MM.1S (cell line): ENCODE measurements at regions not wholly inside any gene's neighbourhood (a gene's known extent, or its start where the extent isn't known, plus 50 kb on each side); places are given as distances from the start of the nearest gene placed in this dataset.

ENCODE experiments used
- DNase-seq: peaks from one replicate; pipeline ENCODE4 v3.0.0-alpha.2; 2015
- H2AFZ ChIP-seq: fragments of 300-600 bp; sonication (generic); 2 replicates; pipeline ENCODE4 v1.6.0; 2016; ENCODE audit warnings: antibody characterized with exemption, low read length
- H3F3A ChIP-seq: fragments of 300-600 bp; sonication (generic); 2 replicates; pipeline ENCODE4 v1.6.1; 2016; ENCODE audit warnings: mild to moderate bottlenecking, antibody characterized with exemption, low read length, moderate library complexity, mixed read lengths; ENCODE audit not compliant: insufficient read depth
- H3K27ac ChIP-seq: fragments of 300-600 bp; sonication (generic); 2 replicates; pipeline ENCODE4 v1.5.1; 2016; ENCODE audit warnings: mild to moderate bottlenecking, low read length
- H3K27me3 ChIP-seq: fragments of 300-600 bp; sonication (generic); replicated peaks from 2 replicates; pipeline ENCODE4 v1.6.0; 2016; ENCODE audit warnings: low read length; ENCODE audit not compliant: insufficient read depth
- H3K36me3 ChIP-seq: fragments of 300-600 bp; sonication (generic); replicated peaks from 2 replicates; pipeline ENCODE4 v1.6.1; 2016; ENCODE audit warnings: mild to moderate bottlenecking, low read length, mixed read lengths; ENCODE audit not compliant: insufficient read depth
- H3K4me1 ChIP-seq: fragments of 300-600 bp; sonication (generic); 2 replicates; pipeline ENCODE4 v1.6.1; 2016; ENCODE audit warnings: low read length, mixed read lengths
- H3K4me2 ChIP-seq: fragments of 300-600 bp; sonication (generic); 2 replicates; pipeline ENCODE4 v1.6.0; 2016; ENCODE audit warnings: low read depth, low read length
- H3K4me3 ChIP-seq: fragments of 300-600 bp; sonication (generic); 2 replicates; pipeline ENCODE4 v1.5.1; 2016; ENCODE audit warnings: low read length, mixed read lengths
- H3K79me2 ChIP-seq: fragments of 300-600 bp; sonication (generic); 2 replicates; pipeline ENCODE4 v1.6.1; 2016; ENCODE audit warnings: mixed run types, low read length, mixed read lengths
- H3K9ac ChIP-seq: fragments of 300-600 bp; sonication (generic); 2 replicates; pipeline ENCODE4 v1.6.1; 2016; ENCODE audit warnings: low read length, mixed read lengths
- H3K9me2 ChIP-seq: fragments of 300-600 bp; sonication (generic); replicated peaks from 2 replicates; pipeline ENCODE4 v1.6.1; 2016; ENCODE audit warnings: mild to moderate bottlenecking, low read length, mixed read lengths; ENCODE audit not compliant: insufficient read depth
- H3K9me3 ChIP-seq: fragments of 300-600 bp; sonication (generic); replicated peaks from 2 replicates; pipeline ENCODE4 v1.6.1; 2016; ENCODE audit warnings: mild to moderate bottlenecking, low read length, mixed read lengths; ENCODE audit not compliant: insufficient read depth
- H4K20me1 ChIP-seq: fragments of 300-600 bp; sonication (generic); 2 replicates; pipeline ENCODE4 v1.6.1; 2016; ENCODE audit warnings: mild to moderate bottlenecking, low read length, moderate library complexity, mixed read lengths; ENCODE audit not compliant: insufficient read depth
- EZH2 ChIP-seq: fragments of 300-600 bp; sonication (generic); optimal IDR thresholded peaks from 2 replicates; pipeline ENCODE3; 2017; ENCODE audit warnings: low read depth, mild to moderate bottlenecking, antibody characterized with exemption, low read length, mixed read lengths
- EZH2phosphoT487 ChIP-seq: fragments of 300-600 bp; sonication (generic); IDR thresholded peaks from 2 replicates; pipeline ENCODE4 v1.6.1; 2018; ENCODE audit warnings: antibody characterized with exemption, low read length
- TF ChIP-seq, protein P1 (sequence below): fragments of 300-600 bp; sonication (generic); IDR thresholded peaks from 2 replicates; pipeline ENCODE4 v1.5.1; 2016; ENCODE audit warnings: antibody characterized with exemption, low read length, mixed read lengths

DNA sequence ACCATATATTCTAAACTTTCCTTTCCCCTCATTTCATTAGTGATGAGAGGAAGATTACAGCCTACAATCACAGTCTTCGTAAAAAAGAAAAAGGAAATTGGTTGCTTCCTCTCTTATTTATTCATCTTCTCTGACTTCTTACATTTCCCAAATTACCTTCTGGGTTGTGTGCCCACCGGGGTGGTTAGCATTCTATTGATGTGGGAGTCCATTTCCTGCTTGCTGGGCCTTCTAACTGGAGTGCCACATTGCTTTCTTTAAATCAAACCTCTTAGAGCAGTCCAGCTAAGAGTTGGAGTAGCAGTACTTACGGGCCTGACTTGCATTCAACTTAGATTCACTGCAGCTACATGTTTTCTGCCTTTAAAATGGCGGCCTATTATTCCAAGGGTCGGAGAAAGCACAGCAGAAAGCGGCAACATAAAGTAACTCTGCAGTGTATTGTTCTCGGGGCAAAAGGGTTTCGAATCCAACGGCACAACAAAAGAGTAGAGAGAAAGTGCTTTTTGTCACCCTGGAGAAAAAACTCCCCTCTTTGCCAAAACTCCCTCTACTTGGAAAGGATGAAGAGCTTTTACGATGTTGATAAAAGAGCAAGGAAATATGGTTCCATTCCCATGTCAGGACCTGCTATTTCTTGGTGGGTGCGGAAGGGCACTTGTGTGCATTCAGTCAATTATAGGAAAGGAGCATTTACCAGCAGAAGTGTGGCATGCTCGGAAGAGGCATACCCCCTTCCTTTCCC lies 110.6 kb upstream of the DLX2 start:
- Histone ChIP-seq H4K20me1 (no peaks in the 10 kb centered on the region), H3K4me3 (no peak overlapping the region), H3F3A (no peaks in the 10 kb centered on the region), H3K36me3 (no peaks in the 10 kb centered on the region), H3K4me2 (no peak overlapping the region), H3K9me3 (no peaks in the 10 kb centered on the region), H3K27ac (no peak overlapping the region), H3K79me2 (no peaks in the 10 kb centered on the region), H3K27me3 (no peaks in the 10 kb centered on the region), H2AFZ (no peak overlapping the region), H3K4me1 (peaks cover 8% of the 10 kb centered on the region), H3K9ac (no peak overlapping the region), H3K9me2 (no peaks in the 10 kb centered on the region)
- no peak for DNase-seq
- TF ChIP-seq EZH2 (no peak), EZH2phosphoT487 (no peak)
- TF ChIP-seq, protein P1, sequence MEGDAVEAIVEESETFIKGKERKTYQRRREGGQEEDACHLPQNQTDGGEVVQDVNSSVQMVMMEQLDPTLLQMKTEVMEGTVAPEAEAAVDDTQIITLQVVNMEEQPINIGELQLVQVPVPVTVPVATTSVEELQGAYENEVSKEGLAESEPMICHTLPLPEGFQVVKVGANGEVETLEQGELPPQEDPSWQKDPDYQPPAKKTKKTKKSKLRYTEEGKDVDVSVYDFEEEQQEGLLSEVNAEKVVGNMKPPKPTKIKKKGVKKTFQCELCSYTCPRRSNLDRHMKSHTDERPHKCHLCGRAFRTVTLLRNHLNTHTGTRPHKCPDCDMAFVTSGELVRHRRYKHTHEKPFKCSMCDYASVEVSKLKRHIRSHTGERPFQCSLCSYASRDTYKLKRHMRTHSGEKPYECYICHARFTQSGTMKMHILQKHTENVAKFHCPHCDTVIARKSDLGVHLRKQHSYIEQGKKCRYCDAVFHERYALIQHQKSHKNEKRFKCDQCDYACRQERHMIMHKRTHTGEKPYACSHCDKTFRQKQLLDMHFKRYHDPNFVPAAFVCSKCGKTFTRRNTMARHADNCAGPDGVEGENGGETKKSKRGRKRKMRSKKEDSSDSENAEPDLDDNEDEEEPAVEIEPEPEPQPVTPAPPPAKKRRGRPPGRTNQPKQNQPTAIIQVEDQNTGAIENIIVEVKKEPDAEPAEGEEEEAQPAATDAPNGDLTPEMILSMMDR: no peak

DNA sequence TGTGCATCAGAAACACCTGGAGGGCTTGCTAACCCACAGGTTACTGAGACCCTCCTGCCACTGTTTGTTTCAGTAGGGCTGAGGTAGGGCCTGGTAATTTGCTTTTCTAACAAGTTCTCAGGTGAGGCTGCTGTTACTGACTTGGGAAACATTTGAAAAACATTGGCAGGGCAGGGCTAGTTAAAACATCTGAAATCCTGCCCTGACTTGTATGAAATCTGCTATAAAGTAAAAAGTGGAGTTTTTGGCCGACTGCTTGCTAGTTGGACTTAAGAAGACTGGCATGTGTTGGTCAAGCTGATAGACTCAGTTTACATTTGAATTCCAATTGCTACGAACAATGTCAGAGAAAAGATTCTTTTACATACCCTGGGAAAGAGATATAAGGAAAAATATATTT lies 111.6 kb upstream of the DLX2 start:
- Histone ChIP-seq H3K4me3 (no peak overlapping the region), H4K20me1 (no peaks in the 10 kb centered on the region), H2AFZ (no peak overlapping the region), H3K9ac (no peak overlapping the region), H3K9me2 (no peaks in the 10 kb centered on the region), H3F3A (no peaks in the 10 kb centered on the region), H3K9me3 (no peaks in the 10 kb centered on the region), H3K27ac (no peak overlapping the region), H3K4me1 (no peaks in the 10 kb centered on the region), H3K27me3 (no peaks in the 10 kb centered on the region), H3K4me2 (no peak overlapping the region), H3K79me2 (no peaks in the 10 kb centered on the region), H3K36me3 (no peaks in the 10 kb centered on the region)
- TF ChIP-seq, protein P1: no peak
- TF ChIP-seq EZH2phosphoT487 (no peak), EZH2 (no peak)
- no peak for DNase-seq

DNA sequence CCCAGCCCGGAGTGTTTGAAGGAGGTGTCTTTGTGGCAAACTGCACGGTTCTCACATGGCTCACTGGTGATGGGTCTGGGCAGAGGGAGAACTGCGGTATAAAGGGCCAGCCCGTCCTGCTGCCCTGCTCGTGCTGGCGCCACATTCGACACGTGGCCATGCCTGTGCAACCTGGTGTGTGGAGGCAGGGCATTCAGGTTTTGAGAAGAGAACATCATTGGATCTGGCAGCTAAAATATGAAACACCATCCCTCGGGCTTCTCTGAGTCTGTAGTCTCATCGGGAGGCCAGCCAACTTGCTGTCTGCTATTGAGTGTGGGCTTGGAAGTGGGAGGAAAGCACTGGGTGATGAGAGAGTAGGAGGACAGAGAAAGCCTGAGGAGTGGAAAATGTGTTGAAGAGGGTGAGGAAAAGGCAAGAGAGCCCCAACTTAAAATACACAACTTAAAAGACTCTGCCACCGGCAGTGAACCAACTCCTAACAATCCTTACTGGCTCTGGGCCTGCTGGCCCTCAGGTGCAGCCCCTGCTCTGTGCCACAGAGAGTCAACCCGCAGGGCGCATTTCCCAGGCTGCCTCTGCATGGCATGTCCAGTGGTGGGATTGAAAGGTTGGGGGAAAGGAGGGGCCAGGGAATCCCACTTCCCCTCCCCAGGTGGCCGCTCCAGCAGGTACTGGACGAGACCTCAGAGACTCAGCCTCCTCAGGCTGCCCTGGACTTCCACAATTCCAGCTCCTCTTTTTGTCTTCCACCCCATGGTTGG lies 112.7 kb upstream of the DLX2 start:
- Histone ChIP-seq H3K4me2 (no peak overlapping the region), H3K4me1 (no peaks in the 10 kb centered on the region), H3K36me3 (no peaks in the 10 kb centered on the region), H3K9me3 (no peaks in the 10 kb centered on the region), H3F3A (no peaks in the 10 kb centered on the region), H4K20me1 (no peaks in the 10 kb centered on the region), H3K9me2 (no peaks in the 10 kb centered on the region), H3K27me3 (no peaks in the 10 kb centered on the region), H3K27ac (no peak overlapping the region), H2AFZ (no peak overlapping the region), H3K79me2 (no peaks in the 10 kb centered on the region), H3K9ac (no peak overlapping the region), H3K4me3 (no peak overlapping the region)
- no peak for DNase-seq
- TF ChIP-seq EZH2phosphoT487 (no peak), EZH2 (no peak)
- TF ChIP-seq, protein P1: no peak
